DOHH2 (cell line): ENCODE measurements at regions not wholly inside any gene's neighbourhood (a gene's known extent, or its start where the extent isn't known, plus 50 kb on each side); places are given as distances from the start of the nearest gene placed in this dataset.

Source experiments
- CTCF ChIP-seq: fragments of 200-600 bp; sonication (generic); IDR thresholded peaks from one replicate; pipeline ENCODE4 v1.5.1; 2014; ENCODE audit warnings: antibody characterized with exemption, mild to moderate bottlenecking, low read depth, low read length; ENCODE audit not compliant: poor library complexity, severe bottlenecking
- EZH2phosphoT487 ChIP-seq: fragments of 200-600 bp; sonication (generic); IDR thresholded peaks from 2 replicates; pipeline ENCODE4 v1.6.1; 2017; ENCODE audit warnings: borderline replicate concordance, mild to moderate bottlenecking, antibody characterized with exemption, low read length, moderate library complexity, mixed read lengths

- no peak for TF ChIP-seq CTCF
- no peak for TF ChIP-seq EZH2phosphoT487
Observed at GRCh38 chrX:1767026-1767425, 152.2 kb downstream of the ASMT start.
